GM12878 (cell line): ENCODE measurements at regions not wholly inside any gene's neighbourhood (a gene's known extent, or its start where the extent isn't known, plus 50 kb on each side); places are given as distances from the start of the nearest gene placed in this dataset.

Experiments
- ATAC-seq: fragments of 200-7000 bp; cut with Tn5 transposase; 3 replicates; pipeline ENCODE4 v1.9.1; 2020; ENCODE audit warnings: mild to moderate bottlenecking, moderate library complexity
- BruUV-seq: library from RNA; stranded (reverse); fragments of 400-500 nt; replicated peaks from 2 replicates; lab custom pipeline; 2021; lab: Mats Ljungman, UMichigan
- CTCF ChIA-PET: fragments of 300-600 bp; sonication (Branson Sonifier 250); formaldehyde crosslinking; extraction: SDS; loops from one replicate; lab custom pipeline; 2021; ENCODE audit warnings: inconsistent platforms; lab: Yijun Ruan, JAX
- POLR2A ChIA-PET: fragments of 350-600 bp; formaldehyde crosslinking; extraction: SDS; loops from one replicate; lab custom pipeline; 2021; ENCODE audit warnings: inconsistent platforms; lab: Charles Lee
- RAD21 ChIA-PET: fragments of 300-600 bp; sonication (Branson Sonifier 250); formaldehyde crosslinking; loops from one replicate; lab custom pipeline; 2023; ENCODE audit warnings: antibody characterized with exemption; ENCODE audit not compliant: unreplicated experiment; lab: Charles Lee
- SMC1A ChIA-PET: fragments of 300-600 bp; sonication (Branson Sonifier 250); formaldehyde crosslinking; loops from one replicate; lab custom pipeline; 2023; ENCODE audit not compliant: unreplicated experiment, uncharacterized antibody; lab: Charles Lee
- DNase-seq: peaks from one replicate; pipeline ENCODE4 v3.0.0-alpha.2; 2011; ENCODE audit warnings: low read depth, low spot score
- FAIRE-seq: peaks from 3 replicates; lab custom pipeline; 2011; peaks lifted over from hg19 to GRCh38; lab: Jason Lieb, UNC
- H2AFZ ChIP-seq: 2 replicates; pipeline ENCODE4 v1.6.0; 2011; ENCODE audit warnings: low read depth, low read length, control low read depth; ENCODE audit not compliant: control insufficient read depth
- H3K27ac ChIP-seq: 2 replicates; pipeline ENCODE4 v1.5.1; 2011; ENCODE audit warnings: control low read depth; ENCODE audit not compliant: control insufficient read depth, insufficient read depth
- H3K27me3 ChIP-seq, 2 experiments: replicated peaks in 1 of 2; 2 replicates each; pipeline versions ENCODE4 v1.6.0 to v1.6.1; 2011; ENCODE audit warnings: low read length in 1 of 2; ENCODE audit not compliant: control insufficient read depth in 2 of 2, insufficient read depth in 2 of 2
- H3K36me3 ChIP-seq, 2 experiments: 2 replicates each; pipeline ENCODE4 v1.5.1; 2011; ENCODE audit warnings: low read length in 1 of 2; ENCODE audit not compliant: control insufficient read depth in 2 of 2, insufficient read depth in 2 of 2
- H3K4me1 ChIP-seq: 2 replicates; pipeline ENCODE4 v1.6.1; 2011; ENCODE audit warnings: mild to moderate bottlenecking, low read length, moderate library complexity, mixed read lengths; ENCODE audit not compliant: control insufficient read depth, insufficient read depth
- H3K4me2 ChIP-seq: 2 replicates; pipeline ENCODE4 v1.6.0; 2011; ENCODE audit warnings: control low read depth; ENCODE audit not compliant: control insufficient read depth, insufficient read depth
- H3K4me3 ChIP-seq: fragments of 200-600 bp; sonication (generic); 2 replicates; pipeline ENCODE4 v1.5.1; 2016
- H3K79me2 ChIP-seq: 2 replicates; pipeline ENCODE4 v1.6.0; 2011; ENCODE audit warnings: low read length; ENCODE audit not compliant: control insufficient read depth, insufficient read depth
- H3K9ac ChIP-seq: 2 replicates; pipeline ENCODE4 v1.8.0; 2011; ENCODE audit warnings: low read length, control low read depth, mixed read lengths; ENCODE audit not compliant: control insufficient read depth, insufficient read depth
- H3K9me3 ChIP-seq: replicated peaks from 3 replicates; pipeline ENCODE4 v1.5.1; 2011; ENCODE audit warnings: mild to moderate bottlenecking, low read length; ENCODE audit not compliant: control insufficient read depth, insufficient read depth
- H4K20me1 ChIP-seq: 2 replicates; pipeline ENCODE4 v1.6.0; 2011; ENCODE audit not compliant: control insufficient read depth, insufficient read depth
- BACH1 ChIP-seq: fragments of 450-650 bp; IDR thresholded peaks from 2 replicates; pipeline ENCODE4 v1.6.1; 2017; ENCODE audit warnings: mild to moderate bottlenecking, borderline replicate concordance
- HCFC1 ChIP-seq: fragments of 150-350 bp; IDR thresholded peaks from 2 replicates; pipeline ENCODE4 v1.6.1; 2014; ENCODE audit warnings: low read length
- KLF5 ChIP-seq: fragments of 450-650 bp; IDR thresholded peaks from 2 replicates; pipeline ENCODE4 v1.6.1; 2014; ENCODE audit warnings: mild to moderate bottlenecking; ENCODE audit not compliant: partially characterized antibody
- NFXL1 ChIP-seq: fragments of 450-650 bp; IDR thresholded peaks from 2 replicates; pipeline ENCODE4 v1.6.1; 2017; ENCODE audit warnings: antibody characterized with exemption, mild to moderate bottlenecking, borderline replicate concordance
- PML ChIP-seq: IDR thresholded peaks from 2 replicates; pipeline ENCODE4 v1.6.1; 2012; ENCODE audit warnings: low read length, inconsistent platforms
- POLR2A ChIP-seq: IDR thresholded peaks from 2 replicates; pipeline ENCODE4 v1.6.1; 2011; ENCODE audit warnings: low read depth, mild to moderate bottlenecking, low read length
- SIN3A ChIP-seq: IDR thresholded peaks from 2 replicates; pipeline ENCODE4 v1.6.1; 2012; ENCODE audit warnings: low read depth, low read length, improper control_type of control experiment
- SMAD1 ChIP-seq: fragments of 450-650 bp; IDR thresholded peaks from 2 replicates; pipeline ENCODE4 v1.6.1; 2018; ENCODE audit warnings: mild to moderate bottlenecking, low read depth; ENCODE audit not compliant: partially characterized antibody
- SMC3 ChIP-seq: IDR thresholded peaks from 2 replicates; pipeline ENCODE4 v1.6.1; 2011; ENCODE audit warnings: low read length, improper control_type of control experiment, borderline replicate concordance
- TCF7 ChIP-seq: IDR thresholded peaks from 2 replicates; pipeline ENCODE4 v1.6.1; 2014; ENCODE audit warnings: antibody characterized with exemption, borderline replicate concordance
- ZNF384 ChIP-seq: IDR thresholded peaks from 2 replicates; pipeline ENCODE4 v1.6.1; 2012; ENCODE audit warnings: low read depth, mild to moderate bottlenecking, low read length, improper control_type of control experiment, borderline replicate concordance
- WGBS: methylation state at CpG from one replicate; pipeline ENCODE4 v1.1.6; 2016; ENCODE audit warnings: low lambda C conversion rate; ENCODE audit not compliant: insufficient replicate concordance, insufficient coverage; ENCODE audit errors: missing lambda C conversion rate; 5-methylcytosine and 5-hydroxymethylcytosine counted together
- in situ Hi-C: fragments of 300-500 bp; cut with MboI; formaldehyde crosslinking; loops from 9 replicates; pipeline ENCODE4 v1.14.3; 2018; ENCODE audit warnings: mixed read lengths
- intact Hi-C: fragments of 100-400 bp; cut with micrococcal nuclease; formaldehyde crosslinking; loops from one replicate; pipeline ENCODE4 v1.14.2; 2022; ENCODE audit not compliant: unreplicated experiment
- TF ChIP-seq, protein P1 (sequence below): IDR thresholded peaks from 2 replicates; pipeline ENCODE4 v1.6.1; 2012; ENCODE audit warnings: low read depth, low read length, improper control_type of control experiment
- TF ChIP-seq, protein P2 (sequence below): fragments of 450-650 bp; IDR thresholded peaks from 2 replicates; pipeline ENCODE4 v1.6.1; 2017; ENCODE audit warnings: mild to moderate bottlenecking, low read depth, inconsistent platforms; ENCODE audit not compliant: poor library complexity, severe bottlenecking
- TF ChIP-seq, protein P3 (sequence below): fragments of 450-650 bp; IDR thresholded peaks from 2 replicates; pipeline ENCODE4 v1.6.1; 2017; ENCODE audit warnings: antibody characterized with exemption, mild to moderate bottlenecking, moderate library complexity

DNA sequence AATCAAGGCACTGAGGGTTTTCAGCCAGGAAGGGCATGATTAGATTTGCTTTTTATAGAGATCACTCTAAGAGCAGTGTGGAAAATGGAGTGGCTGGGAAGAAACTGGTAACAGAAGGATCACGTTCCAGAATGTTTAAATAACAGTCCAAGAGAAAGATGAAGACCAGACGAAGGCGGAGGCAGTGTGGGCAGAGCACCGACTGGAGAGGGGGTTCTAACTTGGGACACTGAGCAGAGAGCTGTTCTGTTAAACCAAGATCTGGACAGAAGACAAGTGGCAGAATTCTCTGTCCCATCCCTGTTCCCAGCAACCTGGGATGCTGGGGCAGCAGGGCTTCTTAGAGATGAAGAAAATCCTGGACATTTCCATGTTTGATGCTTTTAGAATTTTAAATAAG, 249.1 kb upstream of the NR4A3 start:
- Histone ChIP-seq H3K4me3 (no peak overlapping the region), H3K4me2 (no peak overlapping the region), H3K27ac (no peak overlapping the region), H3K9me3 (no peaks in the 10 kb centered on the region), H3K9ac (no peak overlapping the region), H3K36me3 (no peaks in the 10 kb centered on the region), H3K27me3 (no peaks in the 10 kb centered on the region), H2AFZ (no peak overlapping the region), H3K79me2 (no peaks in the 10 kb centered on the region), H4K20me1 (no peaks in the 10 kb centered on the region), H3K4me1 (no peaks in the 10 kb centered on the region)
- CTCF ChIA-PET = interaction anchor here (0.6 kb wide), 1 partner anchor 21 kb away, joined by 3 read pairs; no protein-coding TSS in a partner anchor
- TF ChIP-seq NFXL1 (no peak), BACH1 (no peak), SMC3 (no peak), TCF7 (no peak), SIN3A (no peak), POLR2A (no peak), PML (no peak), HCFC1 (no peak), SMAD1 (no peak), ZNF384 (no peak), KLF5 (no peak)
- TF ChIP-seq, protein P1, sequence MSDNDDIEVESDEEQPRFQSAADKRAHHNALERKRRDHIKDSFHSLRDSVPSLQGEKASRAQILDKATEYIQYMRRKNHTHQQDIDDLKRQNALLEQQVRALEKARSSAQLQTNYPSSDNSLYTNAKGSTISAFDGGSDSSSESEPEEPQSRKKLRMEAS = no peak
- TF ChIP-seq, protein P2, sequence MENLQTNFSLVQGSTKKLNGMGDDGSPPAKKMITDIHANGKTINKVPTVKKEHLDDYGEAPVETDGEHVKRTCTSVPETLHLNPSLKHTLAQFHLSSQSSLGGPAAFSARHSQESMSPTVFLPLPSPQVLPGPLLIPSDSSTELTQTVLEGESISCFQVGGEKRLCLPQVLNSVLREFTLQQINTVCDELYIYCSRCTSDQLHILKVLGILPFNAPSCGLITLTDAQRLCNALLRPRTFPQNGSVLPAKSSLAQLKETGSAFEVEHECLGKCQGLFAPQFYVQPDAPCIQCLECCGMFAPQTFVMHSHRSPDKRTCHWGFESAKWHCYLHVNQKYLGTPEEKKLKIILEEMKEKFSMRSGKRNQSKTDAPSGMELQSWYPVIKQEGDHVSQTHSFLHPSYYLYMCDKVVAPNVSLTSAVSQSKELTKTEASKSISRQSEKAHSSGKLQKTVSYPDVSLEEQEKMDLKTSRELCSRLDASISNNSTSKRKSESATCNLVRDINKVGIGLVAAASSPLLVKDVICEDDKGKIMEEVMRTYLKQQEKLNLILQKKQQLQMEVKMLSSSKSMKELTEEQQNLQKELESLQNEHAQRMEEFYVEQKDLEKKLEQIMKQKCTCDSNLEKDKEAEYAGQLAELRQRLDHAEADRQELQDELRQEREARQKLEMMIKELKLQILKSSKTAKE = no peak
- TF ChIP-seq, protein P3, sequence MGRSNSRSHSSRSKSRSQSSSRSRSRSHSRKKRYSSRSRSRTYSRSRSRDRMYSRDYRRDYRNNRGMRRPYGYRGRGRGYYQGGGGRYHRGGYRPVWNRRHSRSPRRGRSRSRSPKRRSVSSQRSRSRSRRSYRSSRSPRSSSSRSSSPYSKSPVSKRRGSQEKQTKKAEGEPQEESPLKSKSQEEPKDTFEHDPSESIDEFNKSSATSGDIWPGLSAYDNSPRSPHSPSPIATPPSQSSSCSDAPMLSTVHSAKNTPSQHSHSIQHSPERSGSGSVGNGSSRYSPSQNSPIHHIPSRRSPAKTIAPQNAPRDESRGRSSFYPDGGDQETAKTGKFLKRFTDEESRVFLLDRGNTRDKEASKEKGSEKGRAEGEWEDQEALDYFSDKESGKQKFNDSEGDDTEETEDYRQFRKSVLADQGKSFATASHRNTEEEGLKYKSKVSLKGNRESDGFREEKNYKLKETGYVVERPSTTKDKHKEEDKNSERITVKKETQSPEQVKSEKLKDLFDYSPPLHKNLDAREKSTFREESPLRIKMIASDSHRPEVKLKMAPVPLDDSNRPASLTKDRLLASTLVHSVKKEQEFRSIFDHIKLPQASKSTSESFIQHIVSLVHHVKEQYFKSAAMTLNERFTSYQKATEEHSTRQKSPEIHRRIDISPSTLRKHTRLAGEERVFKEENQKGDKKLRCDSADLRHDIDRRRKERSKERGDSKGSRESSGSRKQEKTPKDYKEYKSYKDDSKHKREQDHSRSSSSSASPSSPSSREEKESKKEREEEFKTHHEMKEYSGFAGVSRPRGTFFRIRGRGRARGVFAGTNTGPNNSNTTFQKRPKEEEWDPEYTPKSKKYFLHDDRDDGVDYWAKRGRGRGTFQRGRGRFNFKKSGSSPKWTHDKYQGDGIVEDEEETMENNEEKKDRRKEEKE = no peak
- SMC1A ChIA-PET = no interaction called here
- RAD21 ChIA-PET = interaction anchor here (1.7 kb wide), 1 partner anchor 59 kb away, joined by 5 read pairs; no protein-coding TSS in a partner anchor
- POLR2A ChIA-PET = no interaction called here
- no TSS peak for BruUV-seq
- intact Hi-C loops (no loop called here), in situ Hi-C loops (no loop called here)
- WGBS = 32% methylated on average over 4 of the region's 4 CpGs
- DNase-seq (no peak), FAIRE-seq (no peak), ATAC-seq (no peak)
